ENCODE measurements at regions not wholly inside any gene's neighbourhood (a gene's known extent, or its start where the extent isn't known, plus 50 kb on each side); places are given as distances from the start of the nearest gene placed in this dataset.

DNA sequence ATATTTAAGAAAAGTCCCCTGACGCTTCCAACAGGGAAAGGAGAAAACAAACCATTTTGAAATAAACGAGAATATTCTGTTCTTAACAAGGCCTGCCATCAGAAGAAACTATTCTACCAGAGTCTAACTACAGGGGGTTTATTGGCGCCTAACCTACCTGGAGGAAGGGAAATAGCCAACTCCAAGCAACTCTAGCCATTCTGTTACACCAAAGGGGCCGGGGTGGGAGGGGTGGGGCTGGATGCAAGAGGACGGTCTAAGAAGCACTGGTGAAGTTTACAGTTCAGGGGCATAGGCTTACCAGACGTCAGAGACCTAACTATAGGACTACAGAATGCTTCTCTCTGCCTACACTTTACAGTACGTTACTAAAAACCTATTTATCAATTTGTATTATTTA lies 60.5 kb upstream of the GALNT5 start:
- no peaks in the 10 kb centered on the region for H3K9me3 Mint-ChIP-seq
- no peak for TF ChIP-seq PRRX2 (CRISPR knock-in tag; IDR thresholded peaks at IDR 0.05)
- TF ChIP-seq, protein P1, sequence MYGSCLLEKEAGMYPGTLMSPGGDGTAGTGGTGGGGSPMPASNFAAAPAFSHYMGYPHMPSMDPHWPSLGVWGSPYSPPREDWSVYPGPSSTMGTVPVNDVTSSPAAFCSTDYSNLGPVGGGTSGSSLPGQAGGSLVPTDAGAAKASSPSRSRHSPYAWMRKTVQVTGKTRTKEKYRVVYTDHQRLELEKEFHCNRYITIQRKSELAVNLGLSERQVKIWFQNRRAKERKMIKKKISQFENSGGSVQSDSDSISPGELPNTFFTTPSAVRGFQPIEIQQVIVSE (CRISPR knock-in tag; IDR thresholded peaks at IDR 0.05; ENCODE audit: borderline replicate concordance), result no peak
- ATAC-seq (peak; percentile 87), DNase-seq (ENCODE audit: low spot score) (no peak)
- H3K36me3 Mint-ChIP-seq, result no peaks in the 10 kb centered on the region
- no peaks in the 10 kb centered on the region for H3K27me3 Mint-ChIP-seq (ENCODE audit: low read depth)
- H3K4me3 Mint-ChIP-seq, result no peak overlapping the region
- POLR2A ChIA-PET, result no interaction called here
- H3K4me1 Mint-ChIP-seq, result peaks cover 5% of the 10 kb centered on the region
- H3K27ac Mint-ChIP-seq, result no peak overlapping the region
- CTCF ChIA-PET, result no interaction called here

DNA sequence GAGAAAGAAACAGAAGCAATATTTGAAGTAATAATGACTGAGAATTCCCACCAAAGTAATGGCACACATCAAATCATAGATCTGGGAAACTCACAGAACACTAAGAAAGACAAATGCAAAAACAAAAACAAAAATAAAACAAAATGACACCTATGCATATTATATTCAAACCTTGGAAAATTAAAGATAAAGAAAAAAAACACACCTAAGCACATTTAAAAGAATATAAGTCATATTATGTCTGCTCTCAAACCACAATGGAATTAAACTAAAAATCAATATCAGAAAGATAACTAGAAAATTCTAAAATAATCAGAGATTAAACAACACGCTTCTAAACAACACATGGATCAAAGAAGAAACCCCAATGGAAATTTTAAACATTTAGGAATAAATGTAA lies 59.7 kb upstream of the GALNT5 start:
- ChIA-PET CTCF (no interaction called here), POLR2A (no interaction called here)
- no peak overlapping the region for H3K4me3 Mint-ChIP-seq
- no peak for ATAC-seq
- DNase-seq (ENCODE audit: low spot score), result no peak
- no peak overlapping the region for H3K27ac Mint-ChIP-seq
- no peaks in the 10 kb centered on the region for H3K36me3 Mint-ChIP-seq
- TF ChIP-seq, protein P2, sequence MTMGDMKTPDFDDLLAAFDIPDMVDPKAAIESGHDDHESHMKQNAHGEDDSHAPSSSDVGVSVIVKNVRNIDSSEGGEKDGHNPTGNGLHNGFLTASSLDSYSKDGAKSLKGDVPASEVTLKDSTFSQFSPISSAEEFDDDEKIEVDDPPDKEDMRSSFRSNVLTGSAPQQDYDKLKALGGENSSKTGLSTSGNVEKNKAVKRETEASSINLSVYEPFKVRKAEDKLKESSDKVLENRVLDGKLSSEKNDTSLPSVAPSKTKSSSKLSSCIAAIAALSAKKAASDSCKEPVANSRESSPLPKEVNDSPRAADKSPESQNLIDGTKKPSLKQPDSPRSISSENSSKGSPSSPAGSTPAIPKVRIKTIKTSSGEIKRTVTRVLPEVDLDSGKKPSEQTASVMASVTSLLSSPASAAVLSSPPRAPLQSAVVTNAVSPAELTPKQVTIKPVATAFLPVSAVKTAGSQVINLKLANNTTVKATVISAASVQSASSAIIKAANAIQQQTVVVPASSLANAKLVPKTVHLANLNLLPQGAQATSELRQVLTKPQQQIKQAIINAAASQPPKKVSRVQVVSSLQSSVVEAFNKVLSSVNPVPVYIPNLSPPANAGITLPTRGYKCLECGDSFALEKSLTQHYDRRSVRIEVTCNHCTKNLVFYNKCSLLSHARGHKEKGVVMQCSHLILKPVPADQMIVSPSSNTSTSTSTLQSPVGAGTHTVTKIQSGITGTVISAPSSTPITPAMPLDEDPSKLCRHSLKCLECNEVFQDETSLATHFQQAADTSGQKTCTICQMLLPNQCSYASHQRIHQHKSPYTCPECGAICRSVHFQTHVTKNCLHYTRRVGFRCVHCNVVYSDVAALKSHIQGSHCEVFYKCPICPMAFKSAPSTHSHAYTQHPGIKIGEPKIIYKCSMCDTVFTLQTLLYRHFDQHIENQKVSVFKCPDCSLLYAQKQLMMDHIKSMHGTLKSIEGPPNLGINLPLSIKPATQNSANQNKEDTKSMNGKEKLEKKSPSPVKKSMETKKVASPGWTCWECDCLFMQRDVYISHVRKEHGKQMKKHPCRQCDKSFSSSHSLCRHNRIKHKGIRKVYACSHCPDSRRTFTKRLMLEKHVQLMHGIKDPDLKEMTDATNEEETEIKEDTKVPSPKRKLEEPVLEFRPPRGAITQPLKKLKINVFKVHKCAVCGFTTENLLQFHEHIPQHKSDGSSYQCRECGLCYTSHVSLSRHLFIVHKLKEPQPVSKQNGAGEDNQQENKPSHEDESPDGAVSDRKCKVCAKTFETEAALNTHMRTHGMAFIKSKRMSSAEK (CRISPR knock-in tag; IDR thresholded peaks at IDR 0.05; ENCODE audit: borderline replicate concordance), result no peak
- TF ChIP-seq, protein P3, sequence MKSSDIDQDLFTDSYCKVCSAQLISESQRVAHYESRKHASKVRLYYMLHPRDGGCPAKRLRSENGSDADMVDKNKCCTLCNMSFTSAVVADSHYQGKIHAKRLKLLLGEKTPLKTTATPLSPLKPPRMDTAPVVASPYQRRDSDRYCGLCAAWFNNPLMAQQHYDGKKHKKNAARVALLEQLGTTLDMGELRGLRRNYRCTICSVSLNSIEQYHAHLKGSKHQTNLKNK (CRISPR knock-in tag; IDR thresholded peaks at IDR 0.05), result no peak
- TF ChIP-seq, protein P4, sequence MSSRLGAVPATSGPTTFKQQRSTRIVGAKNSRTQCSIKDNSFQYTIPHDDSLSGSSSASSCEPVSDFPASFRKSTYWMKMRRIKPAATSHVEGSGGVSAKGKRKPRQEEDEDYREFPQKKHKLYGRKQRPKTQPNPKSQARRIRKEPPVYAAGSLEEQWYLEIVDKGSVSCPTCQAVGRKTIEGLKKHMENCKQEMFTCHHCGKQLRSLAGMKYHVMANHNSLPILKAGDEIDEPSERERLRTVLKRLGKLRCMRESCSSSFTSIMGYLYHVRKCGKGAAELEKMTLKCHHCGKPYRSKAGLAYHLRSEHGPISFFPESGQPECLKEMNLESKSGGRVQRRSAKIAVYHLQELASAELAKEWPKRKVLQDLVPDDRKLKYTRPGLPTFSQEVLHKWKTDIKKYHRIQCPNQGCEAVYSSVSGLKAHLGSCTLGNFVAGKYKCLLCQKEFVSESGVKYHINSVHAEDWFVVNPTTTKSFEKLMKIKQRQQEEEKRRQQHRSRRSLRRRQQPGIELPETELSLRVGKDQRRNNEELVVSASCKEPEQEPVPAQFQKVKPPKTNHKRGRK (CRISPR knock-in tag; IDR thresholded peaks at IDR 0.05; ENCODE audit: borderline replicate concordance), result no peak
- TF ChIP-seq CBFB (CRISPR knock-in tag; IDR thresholded peaks at IDR 0.05; ENCODE audit: low read depth) (no peak), FOXK1 (CRISPR knock-in tag; IDR thresholded peaks at IDR 0.05) (no peak), NFATC4 (CRISPR knock-in tag; IDR thresholded peaks at IDR 0.05) (no peak), ZNF416 (CRISPR knock-in tag; IDR thresholded peaks at IDR 0.05) (no peak), ZNF317 (CRISPR knock-in tag; IDR thresholded peaks at IDR 0.05; ENCODE audit: borderline replicate concordance, low read depth) (no peak), NR1H2 (CRISPR knock-in tag; IDR thresholded peaks at IDR 0.05) (no peak), SMAD4 (CRISPR knock-in tag; IDR thresholded peaks at IDR 0.05) (no peak), TCF7 (CRISPR knock-in tag; IDR thresholded peaks at IDR 0.05; ENCODE audit: low read depth) (no peak), SOX15 (CRISPR knock-in tag; IDR thresholded peaks at IDR 0.05) (no peak), SMAD3 (CRISPR knock-in tag; IDR thresholded peaks at IDR 0.05; ENCODE audit: borderline replicate concordance) (no peak)
- TF ChIP-seq, protein P5, sequence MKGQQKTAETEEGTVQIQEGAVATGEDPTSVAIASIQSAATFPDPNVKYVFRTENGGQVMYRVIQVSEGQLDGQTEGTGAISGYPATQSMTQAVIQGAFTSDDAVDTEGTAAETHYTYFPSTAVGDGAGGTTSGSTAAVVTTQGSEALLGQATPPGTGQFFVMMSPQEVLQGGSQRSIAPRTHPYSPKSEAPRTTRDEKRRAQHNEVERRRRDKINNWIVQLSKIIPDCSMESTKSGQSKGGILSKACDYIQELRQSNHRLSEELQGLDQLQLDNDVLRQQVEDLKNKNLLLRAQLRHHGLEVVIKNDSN (CRISPR knock-in tag; IDR thresholded peaks at IDR 0.05), result no peak
- H3K27me3 Mint-ChIP-seq (ENCODE audit: low read depth), result no peaks in the 10 kb centered on the region
- peaks cover 5% of the 10 kb centered on the region for H3K4me1 Mint-ChIP-seq
- no peaks in the 10 kb centered on the region for H3K9me3 Mint-ChIP-seq

DNA sequence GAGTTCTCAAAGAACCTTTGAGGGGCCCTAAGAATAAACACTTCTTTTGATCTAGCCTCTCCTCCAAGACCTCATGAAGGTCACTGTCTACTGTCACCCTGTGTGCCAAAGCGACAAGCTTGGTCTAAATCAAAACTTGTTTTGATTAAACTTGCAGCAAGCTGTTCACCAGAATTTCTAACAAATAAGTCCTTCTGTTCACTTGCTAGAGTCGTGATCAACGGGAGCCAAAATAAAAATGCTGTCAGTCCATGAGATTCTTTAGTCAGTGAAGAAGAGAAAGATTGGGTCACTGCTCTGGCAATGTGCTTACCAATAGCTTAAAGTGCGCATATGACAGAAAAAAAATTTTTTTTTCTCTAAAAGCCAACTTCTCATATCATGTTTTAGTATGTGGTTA lies 53.9 kb upstream of the GALNT5 start:
- no peak for ATAC-seq
- no peak overlapping the region for H3K27ac Mint-ChIP-seq
- no peak for DNase-seq (ENCODE audit: low spot score)
- ChIA-PET CTCF (no interaction called here), POLR2A (no interaction called here)
- H3K36me3 Mint-ChIP-seq, result no peaks in the 10 kb centered on the region
- peaks cover 3% of the 10 kb centered on the region; the same call in 1 of the 2 replicates for H3K9me3 Mint-ChIP-seq
- no peaks in the 10 kb centered on the region for H3K27me3 Mint-ChIP-seq (ENCODE audit: low read depth)
- no peak overlapping the region for H3K4me3 Mint-ChIP-seq
- H3K4me1 Mint-ChIP-seq, result peaks cover 7% of the 10 kb centered on the region
- no peak for TF ChIP-seq JAZF1 (CRISPR knock-in tag; IDR thresholded peaks at IDR 0.05)
- no peak for TF ChIP-seq FOXJ3 (CRISPR knock-in tag; IDR thresholded peaks at IDR 0.05; ENCODE audit: borderline replicate concordance)
- no peak for TF ChIP-seq PRRX2 (CRISPR knock-in tag; IDR thresholded peaks at IDR 0.05)
- TF ChIP-seq, protein P6, sequence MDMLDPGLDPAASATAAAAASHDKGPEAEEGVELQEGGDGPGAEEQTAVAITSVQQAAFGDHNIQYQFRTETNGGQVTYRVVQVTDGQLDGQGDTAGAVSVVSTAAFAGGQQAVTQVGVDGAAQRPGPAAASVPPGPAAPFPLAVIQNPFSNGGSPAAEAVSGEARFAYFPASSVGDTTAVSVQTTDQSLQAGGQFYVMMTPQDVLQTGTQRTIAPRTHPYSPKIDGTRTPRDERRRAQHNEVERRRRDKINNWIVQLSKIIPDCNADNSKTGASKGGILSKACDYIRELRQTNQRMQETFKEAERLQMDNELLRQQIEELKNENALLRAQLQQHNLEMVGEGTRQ (CRISPR knock-in tag; IDR thresholded peaks at IDR 0.05), result no peak
- TF ChIP-seq, protein P7, sequence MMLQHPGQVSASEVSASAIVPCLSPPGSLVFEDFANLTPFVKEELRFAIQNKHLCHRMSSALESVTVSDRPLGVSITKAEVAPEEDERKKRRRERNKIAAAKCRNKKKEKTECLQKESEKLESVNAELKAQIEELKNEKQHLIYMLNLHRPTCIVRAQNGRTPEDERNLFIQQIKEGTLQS (CRISPR knock-in tag; conservative IDR thresholded peaks at IDR 0.05), result no peak
- TF ChIP-seq, protein P8, sequence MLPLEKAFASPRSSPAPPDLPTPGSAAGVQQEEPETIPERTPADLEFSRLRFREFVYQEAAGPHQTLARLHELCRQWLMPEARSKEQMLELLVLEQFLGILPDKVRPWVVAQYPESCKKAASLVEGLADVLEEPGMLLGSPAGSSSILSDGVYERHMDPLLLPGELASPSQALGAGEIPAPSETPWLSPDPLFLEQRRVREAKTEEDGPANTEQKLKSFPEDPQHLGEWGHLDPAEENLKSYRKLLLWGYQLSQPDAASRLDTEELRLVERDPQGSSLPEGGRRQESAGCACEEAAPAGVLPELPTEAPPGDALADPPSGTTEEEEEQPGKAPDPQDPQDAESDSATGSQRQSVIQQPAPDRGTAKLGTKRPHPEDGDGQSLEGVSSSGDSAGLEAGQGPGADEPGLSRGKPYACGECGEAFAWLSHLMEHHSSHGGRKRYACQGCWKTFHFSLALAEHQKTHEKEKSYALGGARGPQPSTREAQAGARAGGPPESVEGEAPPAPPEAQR (CRISPR knock-in tag; IDR thresholded peaks at IDR 0.05), result no peak
- no peak for TF ChIP-seq FOXK1 (CRISPR knock-in tag; IDR thresholded peaks at IDR 0.05)
- TF ChIP-seq SMAD4 (CRISPR knock-in tag; IDR thresholded peaks at IDR 0.05), result no peak
- no peak for TF ChIP-seq ZNF121 (CRISPR knock-in tag; IDR thresholded peaks at IDR 0.05)
- no peak for TF ChIP-seq ETV6 (CRISPR knock-in tag; IDR thresholded peaks at IDR 0.05)
